WTC11 (cell line): ENCODE measurements at regions not wholly inside any gene's neighbourhood (a gene's known extent, or its start where the extent isn't known, plus 50 kb on each side); places are given as distances from the start of the nearest gene placed in this dataset.

Source experiments
- ATAC-seq: fragments of 200-7000 bp; cut with Tn5 transposase; 2 replicates; pipeline ENCODE4 v1.10.0; 2021; ENCODE audit warnings: mild to moderate bottlenecking, moderate library complexity
- CTCF ChIA-PET: fragments of 300-600 bp; sonication (Branson Sonifier 250); formaldehyde crosslinking; loops from one replicate; lab custom pipeline; 2021; ENCODE audit warnings: antibody characterized with exemption; lab: Charles Lee
- POLR2A ChIA-PET: fragments of 350-600 bp; sonication (Branson Sonifier 250); formaldehyde crosslinking; loops from one replicate; lab custom pipeline; 2021; ENCODE audit warnings: antibody characterized with exemption; lab: Charles Lee
- DNase-seq: peaks from one replicate; pipeline ENCODE4 v3.0.0; 2021; ENCODE audit warnings: low spot score
- H3K27ac Mint-ChIP-seq: 2 replicates; pipeline ENCODE4 v1.8.0; 2021; ENCODE audit warnings: mixed read lengths
- H3K27me3 Mint-ChIP-seq: 2 replicates; pipeline ENCODE4 v1.8.0; 2021; ENCODE audit warnings: low read depth, mild to moderate bottlenecking, moderate library complexity, mixed read lengths
- H3K36me3 Mint-ChIP-seq: 2 replicates; pipeline ENCODE4 v1.8.0; 2021; ENCODE audit warnings: mixed read lengths
- H3K4me1 Mint-ChIP-seq: 2 replicates; pipeline ENCODE4 v1.8.0; 2022; ENCODE audit warnings: mixed read lengths
- H3K4me3 Mint-ChIP-seq: 2 replicates; pipeline ENCODE4 v1.8.0; 2021; ENCODE audit warnings: mild to moderate bottlenecking, moderate library complexity, mixed read lengths
- H3K9me3 Mint-ChIP-seq: 2 replicates; pipeline ENCODE4 v1.8.0; 2021; ENCODE audit warnings: mixed read lengths
- CBFB ChIP-seq: sonication (generic); formaldehyde crosslinking; IDR thresholded peaks from 2 replicates; pipeline ENCODE4 v1.8.1; 2022; ENCODE audit warnings: mild to moderate bottlenecking, low read depth, missing genetic modification reagents
- CDX4 ChIP-seq: fragments of 250-450 bp; sonication (Bioruptor Pico); IDR thresholded peaks from 2 replicates; pipeline ENCODE4 v1.9.0; 2021; ENCODE audit warnings: moderate library complexity, mild to moderate bottlenecking, inconsistent platforms, borderline replicate concordance
- FOXP4 ChIP-seq: sonication (generic); formaldehyde crosslinking; IDR thresholded peaks from 2 replicates; pipeline ENCODE4 v1.8.0; 2022; ENCODE audit warnings: mild to moderate bottlenecking, missing genetic modification reagents
- HMGXB4 ChIP-seq: sonication (generic); formaldehyde crosslinking; IDR thresholded peaks from 2 replicates; pipeline ENCODE4 v1.8.1; 2023; ENCODE audit warnings: mild to moderate bottlenecking, moderate library complexity, missing genetic modification reagents
- IRF2 ChIP-seq: sonication (generic); formaldehyde crosslinking; IDR thresholded peaks from 2 replicates; pipeline ENCODE4 v1.8.0; 2022; ENCODE audit warnings: low read depth, missing genetic modification reagents, borderline replicate concordance
- MAX ChIP-seq: sonication (generic); formaldehyde crosslinking; IDR thresholded peaks from 2 replicates; pipeline ENCODE4 v1.8.0; 2022; ENCODE audit warnings: mild to moderate bottlenecking, missing genetic modification reagents
- NFYB ChIP-seq: sonication (generic); formaldehyde crosslinking; conservative IDR thresholded peaks from 2 replicates; pipeline ENCODE4 v1.8.0; 2022; ENCODE audit warnings: low read depth, missing genetic modification reagents
- TCF7 ChIP-seq: sonication (generic); formaldehyde crosslinking; IDR thresholded peaks from 2 replicates; pipeline ENCODE4 v1.8.0; 2022; ENCODE audit warnings: mild to moderate bottlenecking, low read depth, missing genetic modification reagents, moderate library complexity
- ZBTB43 ChIP-seq: sonication (generic); formaldehyde crosslinking; IDR thresholded peaks from 2 replicates; pipeline ENCODE4 v1.8.1; 2023; ENCODE audit warnings: mild to moderate bottlenecking, missing genetic modification reagents
- ZNF219 ChIP-seq: sonication (generic); formaldehyde crosslinking; IDR thresholded peaks from 2 replicates; pipeline ENCODE4 v1.8.0; 2023; ENCODE audit warnings: missing genetic modification reagents, mild to moderate bottlenecking, borderline replicate concordance
- ZNF671 ChIP-seq: fragments of 250-450 bp; sonication (Bioruptor Pico); IDR thresholded peaks from 2 replicates; pipeline ENCODE4 v1.8.0; 2021; ENCODE audit warnings: mild to moderate bottlenecking
- TF ChIP-seq, protein P1 (sequence below): sonication (generic); formaldehyde crosslinking; IDR thresholded peaks from 2 replicates; pipeline ENCODE4 v1.8.0; 2023; ENCODE audit warnings: missing genetic modification reagents, mild to moderate bottlenecking, borderline replicate concordance

- H3K36me3 Mint-ChIP-seq, result peaks cover 31% of the 10 kb centered on the region
- ATAC-seq (no peak), DNase-seq (no peak)
- ChIA-PET POLR2A (no interaction called here), CTCF (no interaction called here)
- H3K27ac Mint-ChIP-seq, result no peak overlapping the region
- peaks cover 56% of the 10 kb centered on the region for H3K4me1 Mint-ChIP-seq
- TF ChIP-seq MAX (CRISPR knock-in tag), result no peak
- no peak for TF ChIP-seq CDX4 (CRISPR knock-in tag)
- no peak for TF ChIP-seq ZNF219
- no peak for TF ChIP-seq CBFB (CRISPR knock-in tag)
- H3K9me3 Mint-ChIP-seq, result peaks cover 29% of the 10 kb centered on the region
- no peaks in the 10 kb centered on the region for H3K27me3 Mint-ChIP-seq
- no peak overlapping the region for H3K4me3 Mint-ChIP-seq
Measured at GRCh38 chr2:187715590-187715989, 161.4 kb upstream of the TFPI start.

- POLR2A ChIA-PET, result no interaction called here
- 0 out of 2 replicates have a peak overlapping the region, but pooled peaks have one; percentile 27 for H3K27ac Mint-ChIP-seq
- TF ChIP-seq CDX4 (CRISPR knock-in tag), result no peak
- TF ChIP-seq TCF7 (CRISPR knock-in tag), result no peak
- TF ChIP-seq FOXP4, result no peak
- no peak for TF ChIP-seq ZBTB43
- TF ChIP-seq ZNF671 (CRISPR knock-in tag), result no peak
- TF ChIP-seq IRF2 (CRISPR knock-in tag), result no peak
- H3K9me3 Mint-ChIP-seq, result peaks cover 36% of the 10 kb centered on the region
- no peak for ATAC-seq
- peaks cover 53% of the 10 kb centered on the region for H3K4me1 Mint-ChIP-seq
- CTCF ChIA-PET, result no interaction called here
- H3K4me3 Mint-ChIP-seq, result no peak overlapping the region
- DNase-seq, result no peak
- H3K27me3 Mint-ChIP-seq, result no peaks in the 10 kb centered on the region
- H3K36me3 Mint-ChIP-seq, result peaks cover 38% of the 10 kb centered on the region
Measured at GRCh38 chr2:187716301-187716700, 162.1 kb upstream of the TFPI start.

GRCh38 chr2:187718092-187718491, 163.9 kb upstream of the TFPI start:
- DNase-seq, result no peak
- TF ChIP-seq HMGXB4 (no peak), NFYB (no peak)
- TF ChIP-seq, protein P1, sequence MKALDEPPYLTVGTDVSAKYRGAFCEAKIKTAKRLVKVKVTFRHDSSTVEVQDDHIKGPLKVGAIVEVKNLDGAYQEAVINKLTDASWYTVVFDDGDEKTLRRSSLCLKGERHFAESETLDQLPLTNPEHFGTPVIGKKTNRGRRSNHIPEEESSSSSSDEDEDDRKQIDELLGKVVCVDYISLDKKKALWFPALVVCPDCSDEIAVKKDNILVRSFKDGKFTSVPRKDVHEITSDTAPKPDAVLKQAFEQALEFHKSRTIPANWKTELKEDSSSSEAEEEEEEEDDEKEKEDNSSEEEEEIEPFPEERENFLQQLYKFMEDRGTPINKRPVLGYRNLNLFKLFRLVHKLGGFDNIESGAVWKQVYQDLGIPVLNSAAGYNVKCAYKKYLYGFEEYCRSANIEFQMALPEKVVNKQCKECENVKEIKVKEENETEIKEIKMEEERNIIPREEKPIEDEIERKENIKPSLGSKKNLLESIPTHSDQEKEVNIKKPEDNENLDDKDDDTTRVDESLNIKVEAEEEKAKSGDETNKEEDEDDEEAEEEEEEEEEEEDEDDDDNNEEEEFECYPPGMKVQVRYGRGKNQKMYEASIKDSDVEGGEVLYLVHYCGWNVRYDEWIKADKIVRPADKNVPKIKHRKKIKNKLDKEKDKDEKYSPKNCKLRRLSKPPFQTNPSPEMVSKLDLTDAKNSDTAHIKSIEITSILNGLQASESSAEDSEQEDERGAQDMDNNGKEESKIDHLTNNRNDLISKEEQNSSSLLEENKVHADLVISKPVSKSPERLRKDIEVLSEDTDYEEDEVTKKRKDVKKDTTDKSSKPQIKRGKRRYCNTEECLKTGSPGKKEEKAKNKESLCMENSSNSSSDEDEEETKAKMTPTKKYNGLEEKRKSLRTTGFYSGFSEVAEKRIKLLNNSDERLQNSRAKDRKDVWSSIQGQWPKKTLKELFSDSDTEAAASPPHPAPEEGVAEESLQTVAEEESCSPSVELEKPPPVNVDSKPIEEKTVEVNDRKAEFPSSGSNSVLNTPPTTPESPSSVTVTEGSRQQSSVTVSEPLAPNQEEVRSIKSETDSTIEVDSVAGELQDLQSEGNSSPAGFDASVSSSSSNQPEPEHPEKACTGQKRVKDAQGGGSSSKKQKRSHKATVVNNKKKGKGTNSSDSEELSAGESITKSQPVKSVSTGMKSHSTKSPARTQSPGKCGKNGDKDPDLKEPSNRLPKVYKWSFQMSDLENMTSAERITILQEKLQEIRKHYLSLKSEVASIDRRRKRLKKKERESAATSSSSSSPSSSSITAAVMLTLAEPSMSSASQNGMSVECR, result no peak
- peaks cover 43% of the 10 kb centered on the region for H3K36me3 Mint-ChIP-seq
- ATAC-seq, result peak; percentile 76
- H3K9me3 Mint-ChIP-seq, result peaks cover 41% of the 10 kb centered on the region
- H3K27me3 Mint-ChIP-seq, result no peaks in the 10 kb centered on the region
- no peak overlapping the region for H3K4me3 Mint-ChIP-seq
- CTCF ChIA-PET, result interaction anchor here (0.9 kb wide), 1 partner anchor 125 kb away, joined by 3 read pairs; no protein-coding TSS in a partner anchor
- POLR2A ChIA-PET, result no interaction called here
- peak overlapping the region; percentile 71 for H3K27ac Mint-ChIP-seq
- peaks cover 43% of the 10 kb centered on the region for H3K4me1 Mint-ChIP-seq
